ENCODE measurements at regions not wholly inside any gene's neighbourhood (a gene's known extent, or its start where the extent isn't known, plus 50 kb on each side); places are given as distances from the start of the nearest gene placed in this dataset.

- Histone ChIP-seq H3K27ac (ENCODE audit: insufficient read depth, low read depth, low read length) (no peak overlapping the region), H3K9me3 (replicated peaks; ENCODE audit: control insufficient read depth, insufficient read depth, low read length) (no peaks in the 10 kb centered on the region), H3K9me1 (replicated peaks; ENCODE audit: control insufficient read depth, extremely low read depth, insufficient read depth, low read length) (no peaks in the 10 kb centered on the region), H3K27me3 (ENCODE audit: control insufficient read depth in 2 of 2, insufficient read depth in 2 of 2, low read length in 2 of 2) (no peaks in the 10 kb centered on the region), H3K36me3 (ENCODE audit: control insufficient read depth in 2 of 2, extremely low read depth in 1 of 2, insufficient read depth in 2 of 2, low read length in 2 of 2) (no peaks in the 10 kb centered on the region), H2AFZ (ENCODE audit: low read depth, low read length) (no peak overlapping the region), H3K79me2 (ENCODE audit: control insufficient read depth, insufficient read depth, low read length) (no peaks in the 10 kb centered on the region), H3K4me2 (ENCODE audit: insufficient read depth, low read length) (no peak overlapping the region), H3K9ac (replicated peaks; ENCODE audit: extremely low read depth, insufficient read depth, low read length) (no peak overlapping the region), H3K4me1 (ENCODE audit: control insufficient read depth, extremely low read depth, insufficient read depth, low read length) (no peaks in the 10 kb centered on the region), H4K20me1 (replicated peaks; ENCODE audit: control insufficient read depth, extremely low read depth, insufficient read depth, low read length) (no peaks in the 10 kb centered on the region), H3K4me3 (replicated peaks in 1 of 3; ENCODE audit: insufficient read depth in 1 of 3, low read depth in 1 of 3, low read length in 3 of 3) (no peak overlapping the region)
- BruUV-seq (replicated peaks) = no TSS peak
- TF ChIP-seq FOS (IDR thresholded peaks at IDR 0.05; ENCODE audit: borderline replicate concordance, insufficient read depth, low read length) (no peak), EZH2 (IDR thresholded peaks at IDR 0.05; ENCODE audit: borderline replicate concordance, low read depth, low read length, severe bottlenecking) (no peak), MYC (IDR thresholded peaks at IDR 0.05; ENCODE audit: low read depth, low read length) (no peak), JUN (IDR thresholded peaks at IDR 0.05; ENCODE audit: borderline replicate concordance, insufficient read depth, insufficient read length, low read depth) (no peak), POLR2A (IDR thresholded peaks at IDR 0.05; ENCODE audit: low read depth, low read length) (no peak), POLR2AphosphoS5 (IDR thresholded peaks at IDR 0.05; ENCODE audit: insufficient read depth, low read depth, low read length) (no peak), MAX (IDR thresholded peaks at IDR 0.05; ENCODE audit: insufficient read depth, insufficient read length) (no peak), GATA2 (IDR thresholded peaks at IDR 0.05; ENCODE audit: insufficient read depth, insufficient read length, low read depth, low read length) (no peak), CTCF (IDR thresholded peaks at IDR 0.05; ENCODE audit: extremely low read depth in 1 of 2, insufficient read depth in 1 of 2, low read depth in 1 of 2, low read length in 2 of 2) (no peak)
- ChIA-PET POLR2A (no interaction called here), CTCF (no interaction called here)
- FAIRE-seq (no peak), DNase-seq (ENCODE audit: low read depth, low spot score) (no peak)
- intact Hi-C loops (cut with micrococcal nuclease) (no loop called here), dilution Hi-C loops (cut with MboI; ENCODE audit: extremely low pct_ligation_motif_present, low sequenced_read_pairs) (no loop called here)
Measured at GRCh38 chr9:106600955-106601560, 261.9 kb upstream of the ZNF462 start.
